Right atrium auricular region (tissue), 2 donors: ENCODE measurements at regions not wholly inside any gene's neighbourhood (a gene's known extent, or its start where the extent isn't known, plus 50 kb on each side); places are given as distances from the start of the nearest gene placed in this dataset.

Experiments
- DNase-seq: peaks from one replicate; pipeline ENCODE4 v3.0.0-alpha.2; 2019; ENCODE audit warnings: low spot score
- H3K27ac ChIP-seq, 2 donors: fragments of 200-600 bp; sonication (generic); 1 replicate in 1 of 2; 2 replicates in 1 of 2; pipeline ENCODE4 v1.5.1; 2016 to 2019
- H3K27me3 ChIP-seq, 2 donors: fragments of 200-600 bp; sonication (generic); one replicate each; pipeline versions ENCODE4 v1.5.1 to v1.6.0; 2017 to 2019
- H3K36me3 ChIP-seq: fragments of 200-600 bp; sonication (generic); one replicate; pipeline ENCODE4 v1.5.1; 2016
- H3K4me1 ChIP-seq, 2 donors: fragments of 200-600 bp; sonication (generic); one replicate each; pipeline versions ENCODE4 v1.5.1 to v1.6.0; 2017 to 2019
- H3K4me3 ChIP-seq, 2 donors: fragments of 200-600 bp; sonication (generic); 1 replicate in 1 of 2; 2 replicates in 1 of 2; pipeline ENCODE4 v1.5.1; 2017 to 2019; ENCODE audit warnings: mild to moderate bottlenecking in 1 of 2, moderate library complexity in 1 of 2
- H3K9me3 ChIP-seq, 2 donors: fragments of 200-600 bp; sonication (generic); one replicate each; pipeline ENCODE4 v1.5.1; 2019
- CTCF ChIP-seq, 2 donors: fragments of 200-600 bp; sonication (generic); IDR thresholded peaks; one replicate each; pipeline ENCODE4 v1.5.1; 2019; ENCODE audit warnings: antibody characterized with exemption in 2 of 2

- Histone ChIP-seq H3K4me1 (no peaks in the 10 kb centered on the region), H3K36me3 (no peaks in the 10 kb centered on the region), H3K27me3 (no peaks in the 10 kb centered on the region), H3K27ac (no peak overlapping the region), H3K4me3 (no peak overlapping the region), H3K9me3 (no peaks in the 10 kb centered on the region)
- no peak for TF ChIP-seq CTCF (IDR thresholded peaks at IDR 0.05)
- DNase-seq: no peak
Observed at GRCh38 chr7:52270301-52270700, 765.1 kb upstream of the POM121L12 start.

GRCh38 chr7:52269669-52270068 lies 765.8 kb upstream of the POM121L12 start:
- Histone ChIP-seq H3K36me3 (no peaks in the 10 kb centered on the region), H3K27me3 (no peaks in the 10 kb centered on the region), H3K27ac (no peak overlapping the region), H3K9me3 (no peaks in the 10 kb centered on the region), H3K4me3 (no peak overlapping the region), H3K4me1 (no peaks in the 10 kb centered on the region)
- no peak for TF ChIP-seq CTCF (IDR thresholded peaks at IDR 0.05)
- DNase-seq: no peak

- Histone ChIP-seq H3K9me3 (no peaks in the 10 kb centered on the region), H3K36me3 (no peaks in the 10 kb centered on the region), H3K27me3 (no peaks in the 10 kb centered on the region), H3K27ac (no peak overlapping the region), H3K4me1 (peaks cover 0 to 4% of the 10 kb centered on the region in 2 donors), H3K4me3 (no peak overlapping the region)
- no peak for TF ChIP-seq CTCF (IDR thresholded peaks at IDR 0.05)
- no peak for DNase-seq
Observed at GRCh38 chr7:52261057-52261456, 774.4 kb upstream of the POM121L12 start.

- Histone ChIP-seq H3K9me3 (no peaks in the 10 kb centered on the region), H3K4me1 (peaks cover 0 to 4% of the 10 kb centered on the region in 2 donors), H3K27me3 (no peaks in the 10 kb centered on the region), H3K36me3 (no peaks in the 10 kb centered on the region), H3K4me3 (no peak overlapping the region), H3K27ac (no peak overlapping the region)
- no peak for DNase-seq
- no peak for TF ChIP-seq CTCF (IDR thresholded peaks at IDR 0.05)
Observed at GRCh38 chr7:52260046-52260665, 775.3 kb upstream of the POM121L12 start.

GRCh38 chr7:52257890-52258289 lies 777.5 kb upstream of the POM121L12 start:
- TF ChIP-seq CTCF (IDR thresholded peaks at IDR 0.05): no peak
- DNase-seq: no peak

GRCh38 chr7:52254396-52255010 lies 780.9 kb upstream of the POM121L12 start:
- Histone ChIP-seq H3K27ac (no peak overlapping the region), H3K9me3 (no peaks in the 10 kb centered on the region)

More at GRCh38 chr7:52257890-52258289, 777.5 kb upstream of the POM121L12 start:
- Histone ChIP-seq H3K36me3 (no peaks in the 10 kb centered on the region), H3K4me3 (no peak overlapping the region), H3K27ac (no peak overlapping the region), H3K4me1 (peaks cover 0 to 4% of the 10 kb centered on the region in 2 donors), H3K9me3 (no peaks in the 10 kb centered on the region), H3K27me3 (no peaks in the 10 kb centered on the region)

More at GRCh38 chr7:52254396-52255010, 780.9 kb upstream of the POM121L12 start:
- H3K4me3 ChIP-seq: no peak overlapping the region
- no peaks in the 10 kb centered on the region for H3K27me3 ChIP-seq
- no peaks in the 10 kb centered on the region for H3K36me3 ChIP-seq
- TF ChIP-seq CTCF (IDR thresholded peaks at IDR 0.05): no peak
- peaks cover 0 to 4% of the 10 kb centered on the region in 2 donors for H3K4me1 ChIP-seq
- DNase-seq: no peak
